Hepatocyte (in vitro differentiated cells): ENCODE measurements at regions not wholly inside any gene's neighbourhood (a gene's known extent, or its start where the extent isn't known, plus 50 kb on each side); places are given as distances from the start of the nearest gene placed in this dataset.

Experiments used
- EZH2phosphoT487 ChIP-seq: fragments of 200-600 bp; sonication (generic); IDR thresholded peaks from one replicate; pipeline ENCODE4 v1.6.1; 2018; ENCODE audit warnings: antibody characterized with exemption, mild to moderate bottlenecking, low read depth, moderate library complexity; ENCODE audit not compliant: unreplicated experiment, severe bottlenecking
- TF ChIP-seq, protein P1 (sequence below): fragments of 200-600 bp; sonication (generic); IDR thresholded peaks from 2 replicates; pipeline ENCODE4 v1.5.1; 2016; ENCODE audit warnings: antibody characterized with exemption, mild to moderate bottlenecking; ENCODE audit not compliant: poor library complexity

DNA sequence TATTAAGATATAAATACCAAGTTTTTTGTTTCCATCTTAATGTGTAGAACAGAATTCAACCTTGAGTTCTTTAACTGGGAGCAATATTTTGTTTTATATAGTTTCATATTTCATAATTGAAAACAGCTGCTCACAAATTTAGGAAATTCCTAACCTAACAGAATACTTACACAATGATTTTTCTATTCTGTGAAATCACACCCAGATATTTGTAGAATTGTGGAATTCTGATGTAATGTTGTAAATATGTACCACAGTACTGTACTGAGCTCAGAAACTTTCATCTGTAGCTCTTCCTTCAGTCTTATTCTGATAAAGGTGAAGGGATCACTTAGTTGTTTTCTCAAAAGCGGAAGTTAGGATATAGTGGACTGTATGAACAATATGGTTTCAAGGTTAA, 143.4 kb upstream of the GLI3 start:
- TF ChIP-seq, protein P1, sequence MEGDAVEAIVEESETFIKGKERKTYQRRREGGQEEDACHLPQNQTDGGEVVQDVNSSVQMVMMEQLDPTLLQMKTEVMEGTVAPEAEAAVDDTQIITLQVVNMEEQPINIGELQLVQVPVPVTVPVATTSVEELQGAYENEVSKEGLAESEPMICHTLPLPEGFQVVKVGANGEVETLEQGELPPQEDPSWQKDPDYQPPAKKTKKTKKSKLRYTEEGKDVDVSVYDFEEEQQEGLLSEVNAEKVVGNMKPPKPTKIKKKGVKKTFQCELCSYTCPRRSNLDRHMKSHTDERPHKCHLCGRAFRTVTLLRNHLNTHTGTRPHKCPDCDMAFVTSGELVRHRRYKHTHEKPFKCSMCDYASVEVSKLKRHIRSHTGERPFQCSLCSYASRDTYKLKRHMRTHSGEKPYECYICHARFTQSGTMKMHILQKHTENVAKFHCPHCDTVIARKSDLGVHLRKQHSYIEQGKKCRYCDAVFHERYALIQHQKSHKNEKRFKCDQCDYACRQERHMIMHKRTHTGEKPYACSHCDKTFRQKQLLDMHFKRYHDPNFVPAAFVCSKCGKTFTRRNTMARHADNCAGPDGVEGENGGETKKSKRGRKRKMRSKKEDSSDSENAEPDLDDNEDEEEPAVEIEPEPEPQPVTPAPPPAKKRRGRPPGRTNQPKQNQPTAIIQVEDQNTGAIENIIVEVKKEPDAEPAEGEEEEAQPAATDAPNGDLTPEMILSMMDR, result no peak
- TF ChIP-seq EZH2phosphoT487, result no peak
